ENCODE measurements at regions not wholly inside any gene's neighbourhood (a gene's known extent, or its start where the extent isn't known, plus 50 kb on each side); places are given as distances from the start of the nearest gene placed in this dataset.
"Not testable (repeated sequence)": the region's sequence is repeated elsewhere in the genome, so short reads cannot be mapped to it uniquely, and the experiment has no call there.

DNA sequence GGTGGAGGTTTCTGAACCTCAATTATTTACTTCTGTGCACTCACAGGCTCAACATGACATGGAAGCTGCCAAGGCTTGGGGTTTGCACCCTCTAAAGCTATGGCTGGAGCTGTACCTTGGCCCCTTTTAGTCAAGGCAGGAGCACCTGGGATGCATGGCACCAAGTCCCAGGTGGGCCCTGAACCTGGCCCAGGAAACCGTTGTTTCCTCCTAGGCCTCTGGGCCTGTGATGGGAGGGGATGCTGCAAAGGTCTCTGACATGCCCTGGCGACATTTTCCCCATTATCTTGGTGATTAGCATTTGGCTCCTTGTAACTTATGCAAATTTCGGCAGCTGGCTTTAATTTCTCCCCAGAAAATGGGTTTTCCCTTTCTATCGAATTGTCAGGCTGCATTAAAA lies 726.1 kb upstream of the POU3F4 start:
- no peak for DNase-seq
- no peak overlapping the region for H2AFZ ChIP-seq (ENCODE audit: insufficient read depth, low read depth, low read length, poor library complexity, severe bottlenecking)
- H3K9me3 ChIP-seq (replicated peaks in 1 of 2; ENCODE audit: control insufficient read depth in 1 of 2, insufficient read depth in 1 of 2, low read length in 2 of 2), result peaks cover 7 to 9% of the 10 kb centered on the region in 2 donors
- H3K36me3 ChIP-seq (replicated peaks in 1 of 2; ENCODE audit: control insufficient read depth in 1 of 2, insufficient read depth in 2 of 2, low read length in 2 of 2), result no peaks in the 10 kb centered on the region
- intact Hi-C loops (cut with micrococcal nuclease), result no loop called here
- no peaks in the 10 kb centered on the region for H3K27me3 ChIP-seq (ENCODE audit: control insufficient read depth in 2 of 2, insufficient read depth in 2 of 2, low read length in 2 of 2)
- Mint-ChIP-seq H3K27ac (no peak overlapping the region), H3K9me3 (peaks cover 0 to 9% (median 4%) of the 10 kb centered on the region in 7 donors), H3K36me3 (no peaks in the 10 kb centered on the region), H3K4me1 (no peaks in the 10 kb centered on the region), H3K27me3 (ENCODE audit: low read depth in 3 of 3) (no peaks in the 10 kb centered on the region), H3K4me3 (no peak overlapping the region)
- no peak overlapping the region for H3K9ac ChIP-seq (ENCODE audit: insufficient read depth, low read length, poor library complexity, severe bottlenecking)
- no peak overlapping the region for H3K27ac ChIP-seq (ENCODE audit: low read depth in 1 of 2, low read length in 2 of 2)
- no peaks in the 10 kb centered on the region for H4K20me1 ChIP-seq (ENCODE audit: insufficient read depth, low read length)
- TF ChIP-seq, protein P1, sequence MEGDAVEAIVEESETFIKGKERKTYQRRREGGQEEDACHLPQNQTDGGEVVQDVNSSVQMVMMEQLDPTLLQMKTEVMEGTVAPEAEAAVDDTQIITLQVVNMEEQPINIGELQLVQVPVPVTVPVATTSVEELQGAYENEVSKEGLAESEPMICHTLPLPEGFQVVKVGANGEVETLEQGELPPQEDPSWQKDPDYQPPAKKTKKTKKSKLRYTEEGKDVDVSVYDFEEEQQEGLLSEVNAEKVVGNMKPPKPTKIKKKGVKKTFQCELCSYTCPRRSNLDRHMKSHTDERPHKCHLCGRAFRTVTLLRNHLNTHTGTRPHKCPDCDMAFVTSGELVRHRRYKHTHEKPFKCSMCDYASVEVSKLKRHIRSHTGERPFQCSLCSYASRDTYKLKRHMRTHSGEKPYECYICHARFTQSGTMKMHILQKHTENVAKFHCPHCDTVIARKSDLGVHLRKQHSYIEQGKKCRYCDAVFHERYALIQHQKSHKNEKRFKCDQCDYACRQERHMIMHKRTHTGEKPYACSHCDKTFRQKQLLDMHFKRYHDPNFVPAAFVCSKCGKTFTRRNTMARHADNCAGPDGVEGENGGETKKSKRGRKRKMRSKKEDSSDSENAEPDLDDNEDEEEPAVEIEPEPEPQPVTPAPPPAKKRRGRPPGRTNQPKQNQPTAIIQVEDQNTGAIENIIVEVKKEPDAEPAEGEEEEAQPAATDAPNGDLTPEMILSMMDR (IDR thresholded peaks at IDR 0.05), result no peak
- no peaks in the 10 kb centered on the region for H3K79me2 ChIP-seq (ENCODE audit: insufficient read depth, low read length)
- H3K4me1 ChIP-seq (ENCODE audit: control insufficient read depth in 1 of 2, insufficient read depth in 2 of 2, low read length in 2 of 2), result no peaks in the 10 kb centered on the region
- H3K4me2 ChIP-seq (replicated peaks; ENCODE audit: extremely low read depth, low read length, poor library complexity, severe bottlenecking), result no peak overlapping the region
- 92% methylated on average over 2 of the region's 4 CpGs for WGBS (ENCODE audit: insufficient coverage)
- H3K4me3 ChIP-seq (replicated peaks in 1 of 3; ENCODE audit: low read depth in 2 of 3, low read length in 3 of 3), result no peak overlapping the region

DNA sequence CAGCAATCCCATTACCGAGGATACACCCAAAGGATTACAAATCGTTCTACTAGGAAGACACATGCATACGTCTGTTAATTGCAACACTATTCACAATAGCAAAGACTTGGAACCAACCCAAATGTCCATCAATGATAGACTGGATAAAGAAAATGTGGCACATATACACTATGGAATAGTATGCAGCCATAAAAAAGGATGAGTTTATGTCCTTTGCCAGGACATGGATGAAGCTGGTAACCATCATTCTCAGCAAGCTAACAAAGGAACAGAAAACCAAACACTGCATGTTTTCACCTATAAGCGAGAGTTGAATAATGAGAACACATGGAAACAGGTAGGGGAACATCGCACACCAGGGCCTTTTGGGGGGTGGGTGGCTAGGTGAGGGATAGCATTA lies 695.2 kb upstream of the POU3F4 start:
- H4K20me1 ChIP-seq (ENCODE audit: insufficient read depth, low read length); DNase-seq; H3K27me3 Mint-ChIP-seq (ENCODE audit: low read depth in 3 of 3); H3K4me1 Mint-ChIP-seq; intact Hi-C loops (cut with micrococcal nuclease); H3K27ac ChIP-seq (ENCODE audit: low read depth in 1 of 2, low read length in 2 of 2); H3K4me3 Mint-ChIP-seq; H3K79me2 ChIP-seq (ENCODE audit: insufficient read depth, low read length); H3K4me3 ChIP-seq (replicated peaks in 1 of 3; ENCODE audit: low read depth in 2 of 3, low read length in 3 of 3); H3K27me3 ChIP-seq (ENCODE audit: control insufficient read depth in 2 of 2, insufficient read depth in 2 of 2, low read length in 2 of 2); H3K4me2 ChIP-seq (replicated peaks; ENCODE audit: extremely low read depth, low read length, poor library complexity, severe bottlenecking); H3K36me3 ChIP-seq (replicated peaks in 1 of 2; ENCODE audit: control insufficient read depth in 1 of 2, insufficient read depth in 2 of 2, low read length in 2 of 2); H3K9ac ChIP-seq (ENCODE audit: insufficient read depth, low read length, poor library complexity, severe bottlenecking); H2AFZ ChIP-seq (ENCODE audit: insufficient read depth, low read depth, low read length, poor library complexity, severe bottlenecking); H3K27ac Mint-ChIP-seq; H3K9me3 ChIP-seq (replicated peaks in 1 of 2; ENCODE audit: control insufficient read depth in 1 of 2, insufficient read depth in 1 of 2, low read length in 2 of 2); H3K4me1 ChIP-seq (ENCODE audit: control insufficient read depth in 1 of 2, insufficient read depth in 2 of 2, low read length in 2 of 2); H3K36me3 Mint-ChIP-seq: not testable (repeated sequence)
- peaks cover 2 to 12% (median 6%) of the 10 kb centered on the region in 7 donors for H3K9me3 Mint-ChIP-seq
- no CpG with 5 or more reads among the region's 5 CpGs for WGBS (ENCODE audit: insufficient coverage)
